ENCODE measurements at regions not wholly inside any gene's neighbourhood (a gene's known extent, or its start where the extent isn't known, plus 50 kb on each side); places are given as distances from the start of the nearest gene placed in this dataset.
A peak's percentile ranks its signal among the peaks of the same experiment; 100 is the strongest.

DNA sequence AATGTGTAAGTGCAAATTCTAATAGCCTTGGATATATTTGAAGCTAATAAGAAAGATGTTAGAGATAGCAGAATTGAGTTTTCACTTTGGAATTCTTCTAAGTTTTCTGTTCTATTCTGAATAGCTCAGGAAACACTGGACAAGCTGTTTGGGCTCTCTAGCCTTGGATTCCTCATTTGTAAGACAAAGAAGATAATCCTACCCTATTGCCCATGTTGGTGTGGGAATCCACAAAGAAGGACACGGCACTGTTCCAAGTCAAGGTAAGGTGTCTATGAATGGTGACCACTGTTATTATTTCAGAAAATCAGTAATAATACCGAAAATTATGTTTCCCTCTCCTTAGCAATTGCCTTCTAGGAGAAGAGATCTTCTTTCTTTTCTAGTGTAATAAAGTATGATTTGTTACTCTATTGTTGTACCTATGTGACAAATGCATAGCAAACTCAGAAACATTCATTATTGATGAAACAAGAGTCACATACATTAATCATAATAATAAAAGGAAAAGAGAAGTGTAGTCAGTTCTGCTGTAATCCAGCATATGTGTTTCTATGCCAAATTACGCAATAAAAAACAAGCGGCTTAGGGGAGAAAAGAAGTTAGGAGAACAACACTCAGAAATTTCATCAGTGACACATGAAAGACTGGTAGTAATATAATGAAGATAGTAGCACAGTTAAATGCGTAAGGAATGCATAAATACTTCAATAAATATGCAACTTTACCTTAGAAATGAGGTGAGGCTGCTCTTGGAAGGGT is 1012.3 kb upstream of the PHF14 start:
- Mint-ChIP-seq H3K27me3 (ENCODE audit: insufficient read depth, low read depth) (peaks cover 2% of the 10 kb centered on the region), H3K4me3 (no peak overlapping the region), H3K27ac (no peak overlapping the region), H3K36me3 (no peaks in the 10 kb centered on the region), H3K4me1 (peaks cover 11% of the 10 kb centered on the region), H3K9me3 (no peaks in the 10 kb centered on the region)
- H3K4me3 ChIP-seq, result no peak overlapping the region
- no peaks in the 10 kb centered on the region for H3K36me3 ChIP-seq
- no peak overlapping the region for H3K27ac ChIP-seq
- H3K4me2 ChIP-seq, result no peak overlapping the region
- no peak overlapping the region for H3K9ac ChIP-seq
- H4K20me1 ChIP-seq (ENCODE audit: low read depth), result no peaks in the 10 kb centered on the region
- H2AFZ ChIP-seq (replicated peaks), result no peak overlapping the region
- no peaks in the 10 kb centered on the region for H3K9me3 ChIP-seq (ENCODE audit: low read depth)
- TF ChIP-seq EZH2phosphoT487 (IDR thresholded peaks at IDR 0.05) (no peak), EZH2 (IDR thresholded peaks at IDR 0.05) (no peak)
- H3K4me1 ChIP-seq, result peaks cover 33% of the 10 kb centered on the region
- no peaks in the 10 kb centered on the region for H3K79me2 ChIP-seq (ENCODE audit: low read depth)
- H3F3A ChIP-seq (ENCODE audit: low read depth), result no peaks in the 10 kb centered on the region
- no peaks in the 10 kb centered on the region for H3K27me3 ChIP-seq
- peak; percentile 46 for DNase-seq (ENCODE audit: low spot score)

DNA sequence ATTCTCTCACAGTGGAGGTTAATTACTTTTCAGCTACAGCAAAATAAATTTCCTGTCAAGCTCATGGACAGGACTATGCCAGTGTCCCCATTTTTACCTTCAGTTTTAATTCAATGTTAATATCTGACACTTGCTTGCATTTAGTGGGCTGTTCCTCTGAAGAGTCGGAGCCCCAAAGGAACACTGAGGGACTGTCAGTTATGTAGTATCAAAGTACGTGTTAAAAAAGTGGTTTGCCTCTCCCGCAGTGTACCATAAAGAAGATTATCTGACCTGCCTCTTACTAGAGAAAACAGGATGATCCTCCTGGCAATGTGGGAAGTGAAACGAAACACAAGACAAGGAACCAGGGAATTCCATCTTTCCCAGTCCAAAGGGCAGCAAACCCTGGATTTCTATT is 1010.9 kb upstream of the PHF14 start:
- H3K27ac Mint-ChIP-seq, result no peak overlapping the region
- peaks cover 33% of the 10 kb centered on the region for H3K4me1 ChIP-seq

GRCh38 chr7:9978106-9979064 is 995.3 kb upstream of the PHF14 start:
- no peaks in the 10 kb centered on the region for H4K20me1 ChIP-seq (ENCODE audit: low read depth)
- no peak overlapping the region for H3K4me2 ChIP-seq
- H3K27ac Mint-ChIP-seq, result no peak overlapping the region
- no peaks in the 10 kb centered on the region for H3F3A ChIP-seq (ENCODE audit: low read depth)
- H3K36me3 Mint-ChIP-seq, result no peaks in the 10 kb centered on the region
- no peak for DNase-seq (ENCODE audit: low spot score)
- no peak overlapping the region for H3K4me3 ChIP-seq
- no peak overlapping the region for H2AFZ ChIP-seq (replicated peaks)
- H3K27ac ChIP-seq, result no peak overlapping the region
- no peak overlapping the region for H3K9ac ChIP-seq
- no peaks in the 10 kb centered on the region for H3K36me3 ChIP-seq
- H3K79me2 ChIP-seq (ENCODE audit: low read depth), result no peaks in the 10 kb centered on the region
- H3K9me3 ChIP-seq (ENCODE audit: low read depth), result no peaks in the 10 kb centered on the region
- no peaks in the 10 kb centered on the region for H3K27me3 Mint-ChIP-seq (ENCODE audit: insufficient read depth, low read depth)
- no peak overlapping the region for H3K4me3 Mint-ChIP-seq
- H3K4me1 ChIP-seq, result no peaks in the 10 kb centered on the region
- H3K9me3 Mint-ChIP-seq, result no peaks in the 10 kb centered on the region
- TF ChIP-seq EZH2 (IDR thresholded peaks at IDR 0.05) (no peak), EZH2phosphoT487 (IDR thresholded peaks at IDR 0.05) (no peak)
- TF ChIP-seq, protein P1, sequence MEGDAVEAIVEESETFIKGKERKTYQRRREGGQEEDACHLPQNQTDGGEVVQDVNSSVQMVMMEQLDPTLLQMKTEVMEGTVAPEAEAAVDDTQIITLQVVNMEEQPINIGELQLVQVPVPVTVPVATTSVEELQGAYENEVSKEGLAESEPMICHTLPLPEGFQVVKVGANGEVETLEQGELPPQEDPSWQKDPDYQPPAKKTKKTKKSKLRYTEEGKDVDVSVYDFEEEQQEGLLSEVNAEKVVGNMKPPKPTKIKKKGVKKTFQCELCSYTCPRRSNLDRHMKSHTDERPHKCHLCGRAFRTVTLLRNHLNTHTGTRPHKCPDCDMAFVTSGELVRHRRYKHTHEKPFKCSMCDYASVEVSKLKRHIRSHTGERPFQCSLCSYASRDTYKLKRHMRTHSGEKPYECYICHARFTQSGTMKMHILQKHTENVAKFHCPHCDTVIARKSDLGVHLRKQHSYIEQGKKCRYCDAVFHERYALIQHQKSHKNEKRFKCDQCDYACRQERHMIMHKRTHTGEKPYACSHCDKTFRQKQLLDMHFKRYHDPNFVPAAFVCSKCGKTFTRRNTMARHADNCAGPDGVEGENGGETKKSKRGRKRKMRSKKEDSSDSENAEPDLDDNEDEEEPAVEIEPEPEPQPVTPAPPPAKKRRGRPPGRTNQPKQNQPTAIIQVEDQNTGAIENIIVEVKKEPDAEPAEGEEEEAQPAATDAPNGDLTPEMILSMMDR (IDR thresholded peaks at IDR 0.05), result no peak
- H3K4me1 Mint-ChIP-seq, result no peaks in the 10 kb centered on the region
- no peaks in the 10 kb centered on the region for H3K27me3 ChIP-seq

More for the DNA sequence above, 1010.9 kb upstream of the PHF14 start:
- H3K9me3 ChIP-seq (ENCODE audit: low read depth), result no peaks in the 10 kb centered on the region
- H3K27me3 ChIP-seq, result no peaks in the 10 kb centered on the region
- no peak overlapping the region for H3K4me3 ChIP-seq
- H3K27ac ChIP-seq, result no peak overlapping the region
- no peak overlapping the region for H2AFZ ChIP-seq (replicated peaks)
- H3K9ac ChIP-seq, result no peak overlapping the region
- no peak overlapping the region for H3K4me2 ChIP-seq
- Mint-ChIP-seq H3K36me3 (no peaks in the 10 kb centered on the region), H3K27me3 (ENCODE audit: insufficient read depth, low read depth) (peaks cover 2% of the 10 kb centered on the region), H3K4me3 (no peak overlapping the region), H3K4me1 (peaks cover 11% of the 10 kb centered on the region), H3K9me3 (no peaks in the 10 kb centered on the region)
- no peaks in the 10 kb centered on the region for H3F3A ChIP-seq (ENCODE audit: low read depth)
- TF ChIP-seq, protein P1 (IDR thresholded peaks at IDR 0.05), result no peak
- TF ChIP-seq EZH2phosphoT487 (IDR thresholded peaks at IDR 0.05) (no peak), EZH2 (IDR thresholded peaks at IDR 0.05) (no peak)
- peak; percentile 7 for DNase-seq (ENCODE audit: low spot score)
- H4K20me1 ChIP-seq (ENCODE audit: low read depth), result no peaks in the 10 kb centered on the region
- no peaks in the 10 kb centered on the region for H3K36me3 ChIP-seq
- H3K79me2 ChIP-seq (ENCODE audit: low read depth), result no peaks in the 10 kb centered on the region
